T-helper 9 cell (primary cell): ENCODE measurements at regions not wholly inside any gene's neighbourhood (a gene's known extent, or its start where the extent isn't known, plus 50 kb on each side); places are given as distances from the start of the nearest gene placed in this dataset.
"Not testable (repeated sequence)": the region's sequence is repeated elsewhere in the genome, so short reads cannot be mapped to it uniquely, and the experiment has no call there.

Experiments
- DNase-seq: peaks from one replicate; pipeline ENCODE4 v3.0.0-alpha.2; 2020

- DNase-seq = no peak
These were observed 192.2 kb upstream of the AKR1E2 start for GRCh38 chr10:4633776-4634175.

DNA sequence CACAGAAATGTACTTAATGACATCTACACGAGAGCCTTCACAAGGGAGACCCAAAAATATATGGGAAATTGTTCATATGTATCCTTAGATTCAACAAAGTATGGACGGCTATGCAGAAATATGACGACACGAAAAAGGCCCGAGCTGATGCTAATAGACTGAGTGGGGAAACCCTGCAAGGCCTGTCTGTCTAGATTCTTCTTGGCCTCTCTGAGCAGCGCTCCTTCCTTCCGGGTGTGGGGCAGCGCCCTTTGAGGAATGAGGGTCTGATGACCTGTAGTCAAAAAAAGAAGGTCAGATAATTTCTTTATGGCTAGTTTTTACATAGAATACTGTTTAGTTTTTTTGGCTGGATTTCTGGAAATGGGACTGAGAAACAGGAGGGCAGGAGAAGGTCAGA lies 192.8 kb upstream of the AKR1E2 start:
- DNase-seq = no peak

DNA sequence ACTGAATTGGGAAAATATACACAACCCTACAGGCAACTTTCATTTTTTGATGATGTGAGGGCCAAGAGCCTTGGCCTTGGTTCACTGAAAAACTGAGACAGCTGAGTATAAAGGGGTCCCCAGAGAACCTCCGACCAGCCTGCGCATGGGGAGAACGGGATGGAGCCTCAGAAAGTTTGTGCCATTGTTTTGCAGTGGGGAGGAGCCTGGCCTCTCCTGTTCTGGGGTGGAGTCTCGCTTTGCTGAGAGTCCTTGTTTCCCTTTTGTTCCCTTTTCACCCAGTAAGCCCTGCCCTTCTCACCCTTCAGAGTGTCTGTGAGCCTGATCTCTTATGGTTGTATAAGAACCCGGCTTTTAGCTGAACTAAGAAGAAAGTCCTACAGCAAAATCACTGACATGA lies 193.2 kb upstream of the AKR1E2 start:
- no peak for DNase-seq

DNA sequence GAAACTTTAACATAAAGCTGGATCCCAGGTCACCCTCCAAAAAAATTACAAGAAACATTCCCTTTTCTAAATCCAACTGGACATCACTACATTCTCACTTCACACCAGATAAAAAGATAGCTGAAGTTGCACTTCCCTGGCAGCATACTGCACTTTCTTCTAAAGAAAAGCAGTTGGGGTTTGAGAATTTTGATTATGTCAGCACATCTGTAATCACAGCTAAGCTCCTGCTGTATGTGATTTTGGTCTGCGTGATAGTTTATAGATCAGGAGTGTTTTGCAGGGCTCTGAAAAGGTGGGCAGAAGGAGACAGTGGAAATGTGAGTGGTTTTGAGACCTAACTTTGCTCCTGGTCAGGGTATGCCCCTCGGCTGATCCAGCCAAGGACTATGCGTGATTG lies 199.1 kb upstream of the AKR1E2 start:
- no peak for DNase-seq

DNA sequence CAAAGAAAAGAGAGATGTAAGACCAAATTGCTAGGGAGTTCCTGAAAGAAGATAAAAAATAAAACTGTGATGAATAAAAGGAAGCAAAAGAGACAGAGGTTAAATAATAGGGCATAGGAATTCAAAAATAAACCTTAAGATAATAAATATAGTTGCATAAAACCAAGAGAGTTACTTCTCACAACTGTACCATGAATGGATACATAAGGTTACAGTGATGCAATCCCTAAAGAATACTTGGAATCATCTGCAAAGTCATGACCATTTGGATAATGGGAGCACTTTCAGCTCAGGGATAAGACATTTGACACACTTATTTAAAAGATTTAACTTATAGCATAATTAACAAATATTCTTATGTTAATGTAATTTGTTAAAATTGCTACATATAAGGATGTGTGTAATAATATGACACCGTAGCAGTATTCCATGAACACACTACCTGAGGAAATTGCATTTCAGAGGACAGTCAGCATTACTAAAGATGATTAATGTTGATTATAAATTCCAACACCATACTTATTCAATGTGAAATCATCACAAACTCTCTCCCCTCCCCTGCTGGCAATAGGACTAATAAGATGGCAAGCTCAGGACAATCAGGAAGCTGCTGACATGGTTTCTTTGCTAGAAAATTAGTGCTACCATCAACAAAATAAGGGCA lies 202.1 kb upstream of the AKR1E2 start:
- DNase-seq = no peak

DNA sequence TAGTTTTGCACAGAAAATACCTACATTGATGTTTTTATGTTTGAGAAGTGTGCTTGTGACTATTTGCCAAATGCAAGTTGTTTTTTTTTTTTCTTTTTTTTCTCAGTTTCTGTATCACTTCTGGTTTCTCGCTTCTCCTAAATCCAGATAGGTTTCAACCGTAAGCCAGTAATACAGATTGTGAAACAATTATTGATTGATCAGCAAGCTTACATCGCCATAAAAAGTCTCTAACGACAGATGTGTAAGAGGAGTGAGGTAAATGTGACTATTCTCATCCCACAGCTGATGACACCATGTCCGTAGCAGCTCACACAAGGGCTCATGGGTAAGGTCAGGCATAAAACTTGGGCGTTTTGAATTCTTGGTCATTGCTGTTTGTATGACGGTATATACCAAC lies 202.8 kb upstream of the AKR1E2 start:
- DNase-seq = no peak

- DNase-seq = no peak
These were observed 203.6 kb upstream of the AKR1E2 start for GRCh38 chr10:4622384-4622783.

DNA sequence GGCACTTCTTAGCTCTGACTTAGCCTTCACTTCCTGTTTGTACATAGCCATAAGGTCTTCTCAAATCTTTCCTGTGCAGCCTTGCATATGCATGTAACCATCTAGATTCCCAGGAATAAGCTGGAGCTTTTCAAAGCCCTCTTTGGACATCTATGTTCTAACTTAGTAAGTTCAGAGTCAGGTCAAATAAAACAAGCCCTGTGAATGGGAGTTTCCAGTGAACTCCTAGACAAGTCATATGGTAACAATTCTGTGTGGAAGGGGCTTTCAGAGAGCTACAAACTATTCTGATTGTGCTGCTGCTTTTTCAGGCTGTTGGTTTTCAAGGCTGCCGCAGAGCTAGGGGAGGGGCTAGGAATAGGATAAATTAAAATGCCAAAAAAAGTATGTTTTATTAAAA lies 208.4 kb upstream of the AKR1E2 start:
- no peak for DNase-seq

DNA sequence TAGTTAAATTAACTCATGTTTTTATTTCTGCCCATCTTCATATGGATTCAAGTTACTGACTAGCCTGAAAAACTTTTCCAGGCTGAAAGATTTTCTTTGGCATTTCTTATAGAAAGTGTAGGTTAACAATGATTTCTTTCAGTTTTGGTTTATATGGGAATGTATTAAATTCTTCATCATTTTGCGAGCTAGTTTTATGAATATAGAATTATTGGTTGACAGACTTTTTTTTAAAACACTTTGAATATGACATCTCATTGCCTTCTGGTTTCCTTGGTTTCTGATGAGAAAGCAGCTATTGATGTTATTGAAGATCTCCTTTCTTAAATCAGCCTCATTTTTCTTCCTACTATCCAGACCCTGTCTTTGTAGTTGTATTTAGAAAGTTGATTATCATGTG lies 211.0 kb upstream of the AKR1E2 start:
- no peak for DNase-seq

DNA sequence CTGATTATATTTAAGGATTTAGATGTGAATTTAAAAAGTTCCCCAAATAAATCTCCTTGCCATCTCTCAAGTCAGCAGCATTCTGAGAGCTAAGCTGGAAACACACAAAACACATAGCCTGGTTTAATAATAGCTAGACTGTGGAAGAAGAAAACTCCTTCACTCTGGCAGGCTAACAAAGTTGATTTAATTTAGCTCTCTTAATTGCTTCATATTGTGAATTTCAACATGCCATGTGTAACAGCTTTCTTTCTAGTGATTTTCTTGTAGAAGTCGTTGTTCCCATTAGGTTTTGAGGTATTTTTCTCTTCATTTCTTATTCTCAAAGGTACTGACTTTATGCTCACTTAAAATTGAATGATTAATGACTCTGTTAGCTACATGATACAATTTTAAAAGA lies 216.8 kb upstream of the AKR1E2 start:
- DNase-seq = no peak

DNA sequence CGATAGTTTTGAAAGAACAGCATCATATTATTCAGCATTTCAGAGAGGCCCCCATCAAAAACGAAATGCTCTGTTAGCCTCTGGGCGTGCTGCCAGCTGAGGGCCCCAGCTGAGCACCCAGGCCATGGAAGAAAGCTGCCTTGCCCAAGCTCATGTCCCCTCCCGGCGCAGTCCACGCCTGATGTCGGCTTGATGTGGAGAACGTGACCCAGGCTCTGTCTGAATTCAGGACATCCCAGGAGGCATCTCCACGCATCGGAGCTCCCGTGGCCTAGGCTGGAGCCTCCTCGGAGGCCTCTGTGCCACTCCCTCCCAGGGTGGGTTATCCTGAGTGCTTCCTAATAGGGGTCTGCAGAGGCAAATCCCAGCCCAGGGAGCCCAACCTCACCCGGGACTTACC lies 218.3 kb upstream of the AKR1E2 start:
- no peak for DNase-seq

DNA sequence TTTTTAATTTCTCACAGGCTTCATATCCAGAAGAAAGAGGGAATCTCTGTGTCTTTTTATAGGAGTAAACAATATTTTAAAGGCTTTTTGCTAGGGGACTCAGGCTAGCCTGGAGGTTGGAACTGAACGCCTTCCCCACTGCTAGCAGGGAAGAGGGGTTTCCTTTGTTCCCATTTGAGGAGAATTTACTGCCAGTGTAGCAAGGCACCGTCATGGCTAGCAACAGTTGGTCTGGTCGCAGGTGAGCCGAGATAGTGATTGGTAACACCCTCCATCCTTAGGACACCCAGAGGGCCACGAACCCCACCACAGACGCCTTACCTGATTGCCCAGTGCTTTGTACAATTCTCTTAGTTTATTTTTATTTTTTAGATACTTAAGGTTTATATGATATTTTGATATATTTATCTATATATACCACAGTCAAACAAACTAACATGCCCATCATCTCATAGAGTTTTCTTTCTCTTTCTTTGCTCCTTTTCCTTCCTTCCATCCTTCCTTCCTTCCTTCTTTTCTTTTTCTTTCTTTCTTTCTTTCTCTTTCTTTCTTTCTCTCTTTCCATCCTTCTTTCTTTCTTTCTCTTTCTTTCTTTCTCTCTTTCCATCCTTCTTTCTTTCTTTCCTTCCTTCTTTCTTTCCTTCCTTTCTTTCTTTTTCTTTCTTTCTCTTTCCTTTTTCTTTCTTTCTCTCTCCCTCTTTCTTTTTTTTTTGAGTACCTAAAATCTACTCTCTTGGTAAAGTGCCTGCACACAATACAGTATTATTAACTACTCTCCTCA lies 219.0 kb upstream of the AKR1E2 start:
- no peak for DNase-seq

DNA sequence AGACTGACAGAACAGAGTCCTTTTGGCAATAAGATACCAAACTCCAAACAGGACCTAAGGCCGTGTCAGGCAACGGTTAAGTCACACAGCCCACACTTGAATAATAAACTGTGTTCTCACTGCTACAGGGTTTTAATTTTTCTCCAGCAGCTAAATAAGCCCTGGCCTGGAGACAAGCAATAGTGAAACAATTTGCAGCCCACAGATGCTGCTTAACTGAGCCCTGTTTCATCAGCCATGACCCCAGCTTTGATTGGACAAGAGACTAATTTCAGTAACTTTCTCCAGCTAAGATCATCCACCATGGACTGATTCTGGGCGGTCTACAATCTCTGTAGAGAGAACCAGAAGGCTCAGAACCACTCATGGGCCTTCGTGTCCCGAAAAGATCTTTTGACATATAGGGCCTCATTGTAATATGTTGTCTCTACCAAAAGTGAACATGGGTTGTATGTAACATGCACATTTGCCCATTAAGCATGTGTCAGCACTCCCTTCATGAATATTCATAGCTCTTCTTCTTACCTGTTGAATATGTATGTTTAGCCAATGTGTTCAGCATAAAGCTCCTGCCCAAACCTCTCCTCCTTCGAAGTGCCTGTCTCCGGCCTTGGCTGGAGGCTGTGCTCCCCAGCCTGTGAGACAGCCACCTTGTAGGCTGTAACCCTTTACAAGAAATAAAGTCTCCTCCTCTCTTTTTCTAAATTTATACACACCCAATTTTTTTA lies 223.1 kb upstream of the AKR1E2 start:
- no peak for DNase-seq

GRCh38 chr10:4599471-4599870 lies 226.5 kb upstream of the AKR1E2 start:
- no peak for DNase-seq

DNA sequence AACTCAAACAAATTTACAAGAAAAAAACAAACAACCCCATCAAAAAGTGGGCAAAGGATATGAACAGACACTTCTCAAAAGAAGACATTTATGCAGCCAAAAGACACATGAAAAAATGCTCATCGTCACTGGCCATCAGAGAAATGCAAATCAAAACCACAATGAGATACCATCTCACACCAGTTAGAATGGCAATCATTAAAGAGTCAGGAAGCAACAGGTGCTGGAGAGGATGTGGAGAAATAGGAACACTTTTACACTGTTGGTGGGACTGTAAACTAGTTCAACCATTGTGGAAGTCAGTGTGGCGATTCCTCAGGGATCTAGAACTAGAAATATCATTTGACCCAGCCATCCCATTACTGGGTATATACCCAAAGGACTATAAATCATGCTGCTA lies 228.1 kb upstream of the AKR1E2 start:
- DNase-seq = not testable (repeated sequence)

DNA sequence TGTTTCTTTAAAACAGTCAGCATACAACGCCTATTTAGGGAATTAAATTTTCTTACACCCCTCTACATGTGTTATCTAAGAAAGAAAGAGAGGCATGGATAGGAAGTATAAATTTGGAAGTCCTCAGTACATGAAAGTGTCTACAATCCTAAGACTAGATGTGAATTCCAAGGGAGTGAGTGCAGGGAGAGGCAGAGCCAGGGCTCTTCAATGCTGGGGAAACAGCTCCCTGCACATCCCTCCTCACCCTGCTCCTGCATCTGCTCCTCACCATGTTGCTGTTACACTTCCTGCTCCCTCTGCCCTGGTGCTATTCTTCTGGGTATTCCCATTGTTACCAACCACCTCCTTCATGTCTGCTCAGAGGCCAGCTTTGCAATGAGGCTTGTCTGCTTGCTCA lies 229.1 kb upstream of the AKR1E2 start:
- DNase-seq = no peak

DNA sequence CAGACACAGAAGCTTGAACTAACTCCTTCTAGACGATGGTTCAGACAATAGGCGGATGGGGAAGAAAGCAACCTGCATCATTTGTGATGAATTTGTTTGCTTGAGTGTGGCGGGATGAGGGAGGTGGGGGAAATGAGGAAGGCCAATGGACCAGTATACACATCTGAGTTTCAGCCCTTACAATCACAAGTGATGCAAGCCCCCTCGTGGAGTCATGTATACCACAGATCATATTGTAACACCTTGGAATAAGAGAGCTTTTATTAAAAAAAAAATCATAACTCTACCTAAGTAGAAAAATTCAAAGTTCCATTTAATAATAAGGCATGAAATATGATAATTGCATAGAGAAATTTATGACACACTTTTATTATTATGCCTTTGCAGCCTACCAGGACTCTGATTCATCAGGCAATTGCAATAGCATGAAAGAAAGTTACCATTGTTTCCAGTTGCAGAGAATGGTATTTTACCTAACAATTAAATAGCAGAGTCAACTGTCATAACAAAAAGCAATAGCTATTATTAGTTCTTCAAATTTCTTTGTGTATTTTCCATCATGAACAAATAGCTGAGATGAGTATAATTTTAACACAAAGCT lies 230.2 kb upstream of the AKR1E2 start:
- no peak for DNase-seq

DNA sequence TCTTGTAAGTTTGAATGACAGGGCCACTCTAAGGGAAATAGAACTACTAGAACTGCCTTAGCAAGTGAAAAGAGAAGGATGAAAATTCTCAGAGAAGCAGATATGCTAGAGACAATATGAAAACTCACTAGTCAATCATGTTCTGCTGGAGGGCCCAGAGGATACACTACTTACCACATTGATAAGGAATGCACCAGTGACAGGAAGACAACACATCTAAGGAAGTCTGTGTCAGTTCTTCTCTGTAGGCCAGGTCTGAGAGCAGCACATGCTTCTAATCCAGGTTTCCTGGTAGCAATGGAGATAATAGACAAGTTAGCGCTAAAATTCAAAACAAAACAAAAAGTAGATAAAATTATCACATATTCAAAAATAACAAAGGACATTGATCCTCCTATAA lies 235.2 kb upstream of the AKR1E2 start:
- DNase-seq = no peak

GRCh38 chr10:4588824-4589223 lies 237.2 kb upstream of the AKR1E2 start:
- no peak for DNase-seq

GRCh38 chr10:4587466-4587865 lies 238.5 kb upstream of the AKR1E2 start:
- no peak for DNase-seq

DNA sequence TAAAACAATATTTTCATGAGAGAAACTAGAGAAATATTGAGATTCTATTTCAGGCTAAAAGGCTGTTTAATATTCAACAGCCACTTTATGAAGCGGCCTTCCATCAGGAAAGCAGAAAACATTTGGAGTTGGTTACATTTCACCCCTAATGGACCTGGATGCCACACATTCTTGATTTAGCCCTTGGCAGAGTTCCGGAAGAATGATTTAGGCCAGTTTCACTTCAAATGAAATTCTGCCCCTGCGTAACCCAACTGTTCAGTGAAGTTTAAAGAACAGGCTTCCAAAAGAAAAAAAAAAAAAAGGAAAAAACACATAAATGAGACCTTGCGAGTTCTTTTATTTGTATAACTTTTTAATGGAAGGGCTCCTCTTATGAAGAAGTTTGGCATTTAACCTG lies 239.2 kb upstream of the AKR1E2 start:
- no peak for DNase-seq

DNA sequence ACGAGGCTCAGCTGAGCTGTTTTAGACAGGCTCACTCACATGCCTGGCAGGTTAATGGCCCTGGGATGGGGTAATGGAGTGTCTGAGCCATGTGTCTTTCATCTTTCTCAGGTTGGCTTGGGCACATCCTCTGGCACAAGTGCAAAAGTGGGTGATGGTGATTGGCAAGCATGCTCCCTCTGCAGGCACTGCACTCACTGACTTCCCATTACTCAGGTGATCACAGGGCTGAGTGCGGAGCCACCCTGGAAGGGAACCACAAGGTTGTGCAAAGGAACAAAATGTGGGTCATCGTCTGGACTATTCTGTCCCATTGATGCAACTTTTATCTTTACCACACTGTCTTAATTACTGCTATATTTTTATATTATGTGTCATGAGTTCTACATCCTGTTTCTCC lies 244.1 kb upstream of the AKR1E2 start:
- DNase-seq = no peak

GRCh38 chr10:4579844-4580243 lies 246.2 kb upstream of the AKR1E2 start:
- no peak for DNase-seq

GRCh38 chr10:4576206-4576605 lies 249.8 kb upstream of the AKR1E2 start:
- no peak for DNase-seq
